ENCODE measurements at regions not wholly inside any gene's neighbourhood (a gene's known extent, or its start where the extent isn't known, plus 50 kb on each side); places are given as distances from the start of the nearest gene placed in this dataset.

GRCh38 chr14:65210118-65210821 lies 108.0 kb upstream of the MAX start:
- ATAC-seq (ENCODE audit: low FRiP score in 2 of 2) (no peak), DNase-seq (no peak)
- Histone ChIP-seq H3K9me3 (no peaks in the 10 kb centered on the region), H3K4me3 (no peak overlapping the region), H3K27me3 (no peaks in the 10 kb centered on the region), H3K4me1 (peaks cover 0 to 7% (median 5%) of the 10 kb centered on the region in 4 donors), H3K27ac (peak overlapping the region in 1 of 4 donors; percentile 45), H3K36me3 (no peaks in the 10 kb centered on the region)
- TF ChIP-seq, protein P1, sequence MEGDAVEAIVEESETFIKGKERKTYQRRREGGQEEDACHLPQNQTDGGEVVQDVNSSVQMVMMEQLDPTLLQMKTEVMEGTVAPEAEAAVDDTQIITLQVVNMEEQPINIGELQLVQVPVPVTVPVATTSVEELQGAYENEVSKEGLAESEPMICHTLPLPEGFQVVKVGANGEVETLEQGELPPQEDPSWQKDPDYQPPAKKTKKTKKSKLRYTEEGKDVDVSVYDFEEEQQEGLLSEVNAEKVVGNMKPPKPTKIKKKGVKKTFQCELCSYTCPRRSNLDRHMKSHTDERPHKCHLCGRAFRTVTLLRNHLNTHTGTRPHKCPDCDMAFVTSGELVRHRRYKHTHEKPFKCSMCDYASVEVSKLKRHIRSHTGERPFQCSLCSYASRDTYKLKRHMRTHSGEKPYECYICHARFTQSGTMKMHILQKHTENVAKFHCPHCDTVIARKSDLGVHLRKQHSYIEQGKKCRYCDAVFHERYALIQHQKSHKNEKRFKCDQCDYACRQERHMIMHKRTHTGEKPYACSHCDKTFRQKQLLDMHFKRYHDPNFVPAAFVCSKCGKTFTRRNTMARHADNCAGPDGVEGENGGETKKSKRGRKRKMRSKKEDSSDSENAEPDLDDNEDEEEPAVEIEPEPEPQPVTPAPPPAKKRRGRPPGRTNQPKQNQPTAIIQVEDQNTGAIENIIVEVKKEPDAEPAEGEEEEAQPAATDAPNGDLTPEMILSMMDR (IDR thresholded peaks at IDR 0.05): no peak
- no peak for TF ChIP-seq POLR2A (IDR thresholded peaks at IDR 0.05)
- no peak for TF ChIP-seq POLR2AphosphoS5 (IDR thresholded peaks at IDR 0.05)
- TF ChIP-seq EP300 (IDR thresholded peaks at IDR 0.05): no peak
- WGBS, 2 donors: 56 to 70% methylated on average over 4 of the region's 4 CpGs

DNA sequence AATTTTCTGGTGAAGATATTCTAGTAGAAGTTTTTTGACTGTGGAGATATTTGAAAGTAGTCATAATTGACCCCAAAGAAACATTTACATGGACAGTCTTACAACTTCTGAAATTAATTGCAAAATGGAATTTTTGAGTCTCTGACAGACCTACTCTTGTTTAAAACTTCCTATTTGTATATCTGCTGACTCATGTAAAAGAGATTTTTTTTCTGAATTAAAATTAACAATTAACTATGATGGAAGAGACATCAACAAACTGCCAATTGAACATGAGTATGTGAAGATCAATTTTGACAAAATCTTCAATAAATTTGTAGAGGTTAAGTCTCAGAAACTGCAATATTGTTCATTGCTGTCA lies 108.5 kb upstream of the MAX start:
- H3K27me3 ChIP-seq: no peaks in the 10 kb centered on the region
- no peaks in the 10 kb centered on the region for H3K9me3 ChIP-seq
- TF ChIP-seq POLR2AphosphoS5 (IDR thresholded peaks at IDR 0.05) (no peak), POLR2A (IDR thresholded peaks at IDR 0.05) (no peak), EP300 (IDR thresholded peaks at IDR 0.05) (no peak)
- TF ChIP-seq, protein P1 (IDR thresholded peaks at IDR 0.05): no peak
- peak overlapping the region in 1 of 4 donors; percentile 45 for H3K27ac ChIP-seq
- ATAC-seq (ENCODE audit: low FRiP score in 2 of 2): no peak
- H3K4me3 ChIP-seq: no peak overlapping the region
- H3K36me3 ChIP-seq: no peaks in the 10 kb centered on the region
- H3K4me1 ChIP-seq: peaks cover 0 to 7% (median 5%) of the 10 kb centered on the region in 4 donors
- DNase-seq: no peak

DNA sequence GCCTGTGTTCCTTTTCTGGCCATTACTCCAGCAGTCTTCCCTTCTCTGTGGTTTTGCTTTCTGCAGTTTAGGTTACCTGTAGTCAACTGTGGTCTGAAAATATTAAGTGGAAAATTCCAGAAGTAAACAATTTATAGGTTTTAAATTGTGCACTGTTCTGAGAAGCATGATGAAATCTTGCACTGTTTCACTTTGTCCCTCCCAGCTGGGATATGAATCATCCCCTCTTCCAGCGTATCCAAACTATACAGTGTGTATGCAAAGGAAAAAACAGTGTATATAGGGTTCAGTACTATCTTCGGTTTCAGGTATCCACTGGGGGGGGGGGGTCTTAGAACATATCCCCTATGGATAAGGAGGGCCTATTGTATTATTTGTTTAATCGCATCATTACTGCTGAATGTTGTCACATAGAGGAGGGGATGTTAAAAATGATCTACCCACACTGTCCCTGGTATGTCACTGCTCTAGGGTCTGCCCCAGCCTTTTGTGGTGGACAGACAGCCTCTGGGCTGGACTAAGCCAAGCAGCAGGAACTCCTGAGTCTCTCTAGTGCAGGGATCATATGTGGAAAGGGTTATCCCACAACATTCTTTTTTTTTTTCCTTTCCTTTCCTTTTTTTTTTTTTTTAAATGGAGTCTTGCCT lies 109.1 kb upstream of the MAX start:
- H3K4me3 ChIP-seq: no peak overlapping the region
- no peak for DNase-seq
- TF ChIP-seq, protein P1 (IDR thresholded peaks at IDR 0.05): no peak
- TF ChIP-seq POLR2A (IDR thresholded peaks at IDR 0.05) (no peak), EP300 (IDR thresholded peaks at IDR 0.05) (no peak), POLR2AphosphoS5 (IDR thresholded peaks at IDR 0.05) (no peak)
- peaks cover 0 to 7% (median 5%) of the 10 kb centered on the region in 4 donors for H3K4me1 ChIP-seq
- no peak overlapping the region for H3K27ac ChIP-seq
- WGBS, 2 donors: 62 to 75% methylated on average over 3 of the region's 3 CpGs
- no peaks in the 10 kb centered on the region for H3K9me3 ChIP-seq
- H3K27me3 ChIP-seq: no peaks in the 10 kb centered on the region
- H3K36me3 ChIP-seq: no peaks in the 10 kb centered on the region
- ATAC-seq (ENCODE audit: low FRiP score in 2 of 2): peak in 1 of 2 donors; percentile 61

- ATAC-seq (ENCODE audit: low FRiP score in 2 of 2) (no peak), DNase-seq (no peak)
- peaks cover 0 to 7% (median 5%) of the 10 kb centered on the region in 4 donors for H3K4me1 ChIP-seq
- no peak overlapping the region for H3K27ac ChIP-seq
- no peaks in the 10 kb centered on the region for H3K9me3 ChIP-seq
- no peaks in the 10 kb centered on the region for H3K36me3 ChIP-seq
- no peaks in the 10 kb centered on the region for H3K27me3 ChIP-seq
- no peak overlapping the region for H3K4me3 ChIP-seq
- TF ChIP-seq EP300 (IDR thresholded peaks at IDR 0.05) (no peak), POLR2A (IDR thresholded peaks at IDR 0.05) (no peak), POLR2AphosphoS5 (IDR thresholded peaks at IDR 0.05) (no peak)
- TF ChIP-seq, protein P1 (IDR thresholded peaks at IDR 0.05): no peak
These were observed 111.0 kb upstream of the MAX start for GRCh38 chr14:65213316-65213715.

Measured in upper lobe of left lung (tissue), 6 donors.